ENCODE measurements at regions not wholly inside any gene's neighbourhood (a gene's known extent, or its start where the extent isn't known, plus 50 kb on each side); places are given as distances from the start of the nearest gene placed in this dataset.

DNA sequence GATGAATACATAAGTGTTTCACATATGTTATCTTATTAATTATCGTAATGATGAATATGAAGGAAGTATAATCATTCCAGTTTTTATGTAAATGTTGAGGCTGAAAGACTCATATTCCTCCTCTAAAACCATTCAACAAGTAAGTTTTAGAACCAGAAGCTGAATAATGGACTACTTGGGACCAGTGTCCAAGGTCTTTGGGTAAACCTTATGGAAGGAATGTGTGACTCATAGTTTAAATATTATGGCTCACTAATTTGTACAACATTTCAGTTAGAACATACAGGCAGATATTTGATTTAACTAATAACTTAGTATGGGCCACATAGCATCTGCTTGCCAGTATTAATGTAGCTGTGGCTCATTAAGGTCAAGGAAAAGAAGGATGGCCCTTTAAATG is 209.6 kb downstream of the TFAP2B start:
- TF ChIP-seq EP300 (IDR thresholded peaks at IDR 0.05) (no peak), POLR2A (IDR thresholded peaks at IDR 0.05; ENCODE audit: low read depth) (no peak), POLR2AphosphoS5 (IDR thresholded peaks at IDR 0.05) (no peak)
- TF ChIP-seq, protein P1, sequence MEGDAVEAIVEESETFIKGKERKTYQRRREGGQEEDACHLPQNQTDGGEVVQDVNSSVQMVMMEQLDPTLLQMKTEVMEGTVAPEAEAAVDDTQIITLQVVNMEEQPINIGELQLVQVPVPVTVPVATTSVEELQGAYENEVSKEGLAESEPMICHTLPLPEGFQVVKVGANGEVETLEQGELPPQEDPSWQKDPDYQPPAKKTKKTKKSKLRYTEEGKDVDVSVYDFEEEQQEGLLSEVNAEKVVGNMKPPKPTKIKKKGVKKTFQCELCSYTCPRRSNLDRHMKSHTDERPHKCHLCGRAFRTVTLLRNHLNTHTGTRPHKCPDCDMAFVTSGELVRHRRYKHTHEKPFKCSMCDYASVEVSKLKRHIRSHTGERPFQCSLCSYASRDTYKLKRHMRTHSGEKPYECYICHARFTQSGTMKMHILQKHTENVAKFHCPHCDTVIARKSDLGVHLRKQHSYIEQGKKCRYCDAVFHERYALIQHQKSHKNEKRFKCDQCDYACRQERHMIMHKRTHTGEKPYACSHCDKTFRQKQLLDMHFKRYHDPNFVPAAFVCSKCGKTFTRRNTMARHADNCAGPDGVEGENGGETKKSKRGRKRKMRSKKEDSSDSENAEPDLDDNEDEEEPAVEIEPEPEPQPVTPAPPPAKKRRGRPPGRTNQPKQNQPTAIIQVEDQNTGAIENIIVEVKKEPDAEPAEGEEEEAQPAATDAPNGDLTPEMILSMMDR (IDR thresholded peaks at IDR 0.05), result no peak
